Activated T-helper 17 cell treated with anti-CD3 and anti-CD28 coated beads, Interleukin-2, amount 50 U/mL, for 72 hours (primary cell): ENCODE measurements at regions not wholly inside any gene's neighbourhood (a gene's known extent, or its start where the extent isn't known, plus 50 kb on each side); places are given as distances from the start of the nearest gene placed in this dataset.

Experiments used
- ATAC-seq: fragments of 150-1000 bp; cut with Tn5 transposase; replicated peaks from 2 replicates; pipeline ENCODE4 v1.10.0; 2021; ENCODE audit warnings: mild to moderate bottlenecking, moderate library complexity
- H3K27ac Mint-ChIP-seq: one replicate; pipeline ENCODE4 v1.8.0; 2022; ENCODE audit warnings: mixed read lengths
- H3K27me3 Mint-ChIP-seq: one replicate; pipeline ENCODE4 v1.8.0; 2022; ENCODE audit warnings: mixed read lengths
- H3K36me3 Mint-ChIP-seq: one replicate; pipeline ENCODE4 v1.8.0; 2022; ENCODE audit warnings: low read depth, mild to moderate bottlenecking, mixed read lengths
- H3K4me1 Mint-ChIP-seq: one replicate; pipeline ENCODE4 v1.8.0; 2022; ENCODE audit warnings: mixed read lengths
- H3K4me3 Mint-ChIP-seq: one replicate; pipeline ENCODE4 v1.8.0; 2022; ENCODE audit warnings: mild to moderate bottlenecking, mixed read lengths
- H3K9me3 Mint-ChIP-seq: one replicate; pipeline ENCODE4 v1.8.0; 2022; ENCODE audit warnings: mixed read lengths

GRCh38 chr3:67312155-67312554, 314.0 kb downstream of the KBTBD8 start:
- ATAC-seq, result no peak
- no peaks in the 10 kb centered on the region for H3K4me1 Mint-ChIP-seq
- H3K27ac Mint-ChIP-seq, result no peak overlapping the region

DNA sequence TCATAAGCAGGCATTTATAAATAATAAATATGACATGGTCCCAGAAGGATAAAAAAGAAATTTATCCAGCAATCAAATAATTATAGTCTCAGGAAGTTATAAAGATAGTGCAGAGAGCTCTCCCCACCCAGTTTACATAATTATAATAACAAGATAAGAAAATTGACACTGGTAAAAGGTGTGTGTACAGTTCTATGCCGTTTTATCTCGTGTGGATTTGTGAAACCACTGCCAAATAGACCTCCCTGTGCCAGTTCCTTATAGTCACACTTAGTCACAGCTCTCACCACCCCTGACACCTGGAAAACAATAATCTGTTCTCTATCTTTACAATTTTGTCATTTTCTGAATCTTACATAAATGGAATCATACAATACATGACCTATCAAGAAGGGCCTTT, 320.1 kb downstream of the KBTBD8 start:
- Mint-ChIP-seq H3K4me3 (no peak overlapping the region), H3K27ac (no peak overlapping the region), H3K36me3 (no peaks in the 10 kb centered on the region), H3K4me1 (no peaks in the 10 kb centered on the region), H3K9me3 (peaks cover 4% of the 10 kb centered on the region), H3K27me3 (no peaks in the 10 kb centered on the region)
- ATAC-seq, result no peak

More at GRCh38 chr3:67312155-67312554, 314.0 kb downstream of the KBTBD8 start:
- H3K4me3 Mint-ChIP-seq, result no peak overlapping the region
- no peaks in the 10 kb centered on the region for H3K36me3 Mint-ChIP-seq
- H3K27me3 Mint-ChIP-seq, result no peaks in the 10 kb centered on the region
- H3K9me3 Mint-ChIP-seq, result no peaks in the 10 kb centered on the region

- Mint-ChIP-seq H3K9me3 (no peaks in the 10 kb centered on the region), H3K4me3 (no peak overlapping the region), H3K36me3 (no peaks in the 10 kb centered on the region), H3K27me3 (peaks cover 4% of the 10 kb centered on the region), H3K27ac (no peak overlapping the region), H3K4me1 (no peaks in the 10 kb centered on the region)
- no peak for ATAC-seq
Observed at GRCh38 chr3:67324554-67324953, 326.4 kb downstream of the KBTBD8 start.
